ENCODE measurements at regions not wholly inside any gene's neighbourhood (a gene's known extent, or its start where the extent isn't known, plus 50 kb on each side); places are given as distances from the start of the nearest gene placed in this dataset.

GRCh38 chr11:41935795-41936194, 476.3 kb upstream of the LRRC4C start:
- in situ Hi-C loops (cut with MboI; ENCODE audit: low pct_unique_long_range_greater_than_20kb, low sequenced_read_pairs, unreplicated experiment) = no loop called here
- no peak for TF ChIP-seq CTCF (IDR thresholded peaks at IDR 0.05; ENCODE audit: extremely low read depth, insufficient read depth, missing control alignments)
- no peak for DNase-seq (ENCODE audit: low spot score)

- in situ Hi-C loops (cut with MboI; ENCODE audit: low pct_unique_long_range_greater_than_20kb, low sequenced_read_pairs, unreplicated experiment) = no loop called here
- no peak for TF ChIP-seq CTCF (IDR thresholded peaks at IDR 0.05; ENCODE audit: extremely low read depth, insufficient read depth, missing control alignments)
- no peak for DNase-seq (ENCODE audit: low spot score)
Observed at GRCh38 chr11:41943656-41944055, 484.2 kb upstream of the LRRC4C start.

GRCh38 chr11:41947392-41947791, 487.9 kb upstream of the LRRC4C start:
- in situ Hi-C loops (cut with MboI; ENCODE audit: low pct_unique_long_range_greater_than_20kb, low sequenced_read_pairs, unreplicated experiment) = no loop called here
- TF ChIP-seq CTCF (IDR thresholded peaks at IDR 0.05; ENCODE audit: extremely low read depth, insufficient read depth, missing control alignments) = no peak
- no peak for DNase-seq (ENCODE audit: low spot score)

- no peak for DNase-seq (ENCODE audit: low spot score)
- in situ Hi-C loops (cut with MboI; ENCODE audit: low pct_unique_long_range_greater_than_20kb, low sequenced_read_pairs, unreplicated experiment) = no loop called here
- no peak for TF ChIP-seq CTCF (IDR thresholded peaks at IDR 0.05; ENCODE audit: extremely low read depth, insufficient read depth, missing control alignments)
Observed at GRCh38 chr11:41950470-41951143, 491.2 kb upstream of the LRRC4C start.

- in situ Hi-C loops (cut with MboI; ENCODE audit: low pct_unique_long_range_greater_than_20kb, low sequenced_read_pairs, unreplicated experiment) = no loop called here
- no peak for DNase-seq (ENCODE audit: low spot score)
- TF ChIP-seq CTCF (IDR thresholded peaks at IDR 0.05; ENCODE audit: extremely low read depth, insufficient read depth, missing control alignments) = no peak
Observed at GRCh38 chr11:41954034-41954433, 494.6 kb upstream of the LRRC4C start.

- no peak for DNase-seq (ENCODE audit: low spot score)
- in situ Hi-C loops (cut with MboI; ENCODE audit: low pct_unique_long_range_greater_than_20kb, low sequenced_read_pairs, unreplicated experiment) = no loop called here
- no peak for TF ChIP-seq CTCF (IDR thresholded peaks at IDR 0.05; ENCODE audit: extremely low read depth, insufficient read depth, missing control alignments)
Observed at GRCh38 chr11:41955066-41955465, 495.6 kb upstream of the LRRC4C start.
